ENCODE measurements at regions not wholly inside any gene's neighbourhood (a gene's known extent, or its start where the extent isn't known, plus 50 kb on each side); places are given as distances from the start of the nearest gene placed in this dataset.

DNA sequence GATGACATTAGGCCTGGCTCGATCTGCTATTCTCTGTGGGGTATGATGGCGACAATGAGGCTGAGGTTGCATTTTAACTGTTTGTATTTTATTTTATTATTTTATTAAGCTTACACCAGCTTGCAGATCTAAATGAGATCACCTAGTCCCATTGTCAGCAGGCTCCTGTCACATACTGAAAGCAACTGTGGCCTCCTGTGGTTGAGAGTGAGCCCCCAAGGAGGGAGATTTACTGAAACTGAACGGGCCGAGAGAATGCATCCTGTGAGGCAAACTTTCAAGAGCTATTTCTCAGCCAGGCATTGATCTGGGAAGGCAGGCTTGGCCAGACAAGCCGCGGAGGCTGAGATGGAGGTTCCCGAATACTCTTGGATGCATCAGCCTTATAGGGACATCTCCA is 210.4 kb upstream of the ARRDC4 start:
- TF ChIP-seq, protein P1, sequence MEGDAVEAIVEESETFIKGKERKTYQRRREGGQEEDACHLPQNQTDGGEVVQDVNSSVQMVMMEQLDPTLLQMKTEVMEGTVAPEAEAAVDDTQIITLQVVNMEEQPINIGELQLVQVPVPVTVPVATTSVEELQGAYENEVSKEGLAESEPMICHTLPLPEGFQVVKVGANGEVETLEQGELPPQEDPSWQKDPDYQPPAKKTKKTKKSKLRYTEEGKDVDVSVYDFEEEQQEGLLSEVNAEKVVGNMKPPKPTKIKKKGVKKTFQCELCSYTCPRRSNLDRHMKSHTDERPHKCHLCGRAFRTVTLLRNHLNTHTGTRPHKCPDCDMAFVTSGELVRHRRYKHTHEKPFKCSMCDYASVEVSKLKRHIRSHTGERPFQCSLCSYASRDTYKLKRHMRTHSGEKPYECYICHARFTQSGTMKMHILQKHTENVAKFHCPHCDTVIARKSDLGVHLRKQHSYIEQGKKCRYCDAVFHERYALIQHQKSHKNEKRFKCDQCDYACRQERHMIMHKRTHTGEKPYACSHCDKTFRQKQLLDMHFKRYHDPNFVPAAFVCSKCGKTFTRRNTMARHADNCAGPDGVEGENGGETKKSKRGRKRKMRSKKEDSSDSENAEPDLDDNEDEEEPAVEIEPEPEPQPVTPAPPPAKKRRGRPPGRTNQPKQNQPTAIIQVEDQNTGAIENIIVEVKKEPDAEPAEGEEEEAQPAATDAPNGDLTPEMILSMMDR (conservative IDR thresholded peaks at IDR 0.05; ENCODE audit: low read depth, low read length), result no peak
- TF ChIP-seq RAD21 (IDR thresholded peaks at IDR 0.05; ENCODE audit: low read length), result no peak
- TF ChIP-seq POLR2A (IDR thresholded peaks at IDR 0.05; ENCODE audit: low read depth, low read length), result no peak
- no peak for TF ChIP-seq MAZ (IDR thresholded peaks at IDR 0.05; ENCODE audit: borderline replicate concordance, low read depth, low read length)
- no peak for TF ChIP-seq MAFK (IDR thresholded peaks at IDR 0.05; ENCODE audit: low read depth, low read length)
- TF ChIP-seq CEBPB (IDR thresholded peaks at IDR 0.05; ENCODE audit: low read depth, low read length), result no peak
- TF ChIP-seq SMC3 (IDR thresholded peaks at IDR 0.05; ENCODE audit: low read depth, low read length), result no peak
- TF ChIP-seq FOS (IDR thresholded peaks at IDR 0.05; ENCODE audit: low read depth, low read length), result no peak
- TF ChIP-seq RCOR1 (IDR thresholded peaks at IDR 0.05; ENCODE audit: insufficient replicate concordance, low read length), result no peak
- TF ChIP-seq, protein P2, sequence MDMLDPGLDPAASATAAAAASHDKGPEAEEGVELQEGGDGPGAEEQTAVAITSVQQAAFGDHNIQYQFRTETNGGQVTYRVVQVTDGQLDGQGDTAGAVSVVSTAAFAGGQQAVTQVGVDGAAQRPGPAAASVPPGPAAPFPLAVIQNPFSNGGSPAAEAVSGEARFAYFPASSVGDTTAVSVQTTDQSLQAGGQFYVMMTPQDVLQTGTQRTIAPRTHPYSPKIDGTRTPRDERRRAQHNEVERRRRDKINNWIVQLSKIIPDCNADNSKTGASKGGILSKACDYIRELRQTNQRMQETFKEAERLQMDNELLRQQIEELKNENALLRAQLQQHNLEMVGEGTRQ (IDR thresholded peaks at IDR 0.05; ENCODE audit: low read depth, low read length), result no peak
- no peak for TF ChIP-seq BHLHE40 (IDR thresholded peaks at IDR 0.05; ENCODE audit: low read depth, low read length)
- TF ChIP-seq NFE2L2 (IDR thresholded peaks at IDR 0.05; ENCODE audit: low read depth, low read length), result no peak
- TF ChIP-seq MXI1 (IDR thresholded peaks at IDR 0.05; ENCODE audit: borderline replicate concordance, low read depth, low read length), result no peak

All from IMR-90 (cell line).